Adrenal gland (tissue), 9 donors: ENCODE measurements at regions not wholly inside any gene's neighbourhood (a gene's known extent, or its start where the extent isn't known, plus 50 kb on each side); places are given as distances from the start of the nearest gene placed in this dataset.

Source experiments
- DNase-seq, 7 donors: peaks; one replicate each; pipeline ENCODE4 v3.0.0-alpha.2; 2019 to 2020
- H3K27ac ChIP-seq, 5 donors: fragments of 200-600 bp; sonication (generic) in 4 of 5; 1 replicate in 3 of 5; 2 replicates in 2 of 5; pipeline versions ENCODE4 v1.5.1 to v1.8.0; 2016 to 2020; ENCODE audit warnings: mild to moderate bottlenecking in 1 of 5
- H3K27me3 ChIP-seq: fragments of 200-600 bp; 2 replicates; pipeline ENCODE4 v1.8.0; 2021
- H3K36me3 ChIP-seq, 2 donors: fragments of 200-600 bp; replicated peaks in 1 of 2; 1 replicate in 1 of 2; 2 replicates in 1 of 2; pipeline versions ENCODE4 v1.5.1 to v1.8.0; 2018 to 2022
- H3K4me1 ChIP-seq, 2 donors: fragments of 200-600 bp; replicated peaks in 1 of 2; 1 replicate in 1 of 2; 2 replicates in 1 of 2; pipeline versions ENCODE4 v1.5.1 to v1.8.0; 2018 to 2021
- H3K4me3 ChIP-seq, 4 donors: fragments of 200-600 bp; sonication (generic) in 3 of 4; one replicate each; pipeline ENCODE4 v1.5.1; 2016 to 2018
- H3K9me3 ChIP-seq, 3 donors: fragments of 200-600 bp; sonication (generic) in 1 of 3; replicated peaks in 1 of 3; 1 replicate in 2 of 3; 2 replicates in 1 of 3; pipeline versions ENCODE4 v1.5.1 to v1.8.0; 2016 to 2021
- CTCF ChIP-seq, 6 experiments: fragments of 450-650 bp in 4 of 6; fragments of 200-600 bp in 2 of 6; sonication (generic) in 1 of 6; IDR thresholded peaks; 1 replicate in 5 of 6; 2 replicates in 1 of 6; pipeline versions ENCODE4 v1.5.1 to v1.8.0; 2016 to 2021; ENCODE audit warnings: antibody characterized with exemption in 6 of 6, mild to moderate bottlenecking in 2 of 6, moderate library complexity in 1 of 6
- POLR2A ChIP-seq, 2 donors: fragments of 450-650 bp; IDR thresholded peaks; one replicate each; pipeline ENCODE4 v1.6.1; 2017; ENCODE audit warnings: antibody characterized with exemption in 2 of 2, mild to moderate bottlenecking in 2 of 2, moderate library complexity in 1 of 2
- WGBS, 4 donors: extraction: QIAGEN DNeasy Blood & Tissue Kit in 2 of 4; methylation state at CpG; one replicate each; pipeline versions ENCODE4 v1.1.5 to v1.1.7; 2013 to 2017; 5-methylcytosine and 5-hydroxymethylcytosine counted together
- intact Hi-C, 2 donors: fragments of 100-400 bp; cut with DNase I; formaldehyde crosslinking; loops; one replicate each; pipeline versions ENCODE4 v1.14.1 to v1.15.0; 2022 to 2023
- donor health status: healthy with polysubstance abuse.
- donor health status: Bipolar disorder and iron deficiency.
- donor health status: DM: yes; HTN: yes; CAD: no.
- donor health status: DM: no; HTN: no; CAD: no.
- donor health status: DM: no; HTN: no; CAD: no.

GRCh38 chr4:63493265-63493664 lies 916.0 kb downstream of the TECRL start:
- intact Hi-C loops, result no loop called here
- H3K4me1 ChIP-seq, result no peaks in the 10 kb centered on the region
- no peaks in the 10 kb centered on the region for H3K27me3 ChIP-seq
- H3K27ac ChIP-seq, result no peak overlapping the region
- TF ChIP-seq POLR2A (IDR thresholded peaks at IDR 0.05), result no peak
- no peak for TF ChIP-seq CTCF (IDR thresholded peaks at IDR 0.05)
- H3K9me3 ChIP-seq, result peaks cover 0 to 3% (median 0%) of the 10 kb centered on the region in 3 donors
- no peaks in the 10 kb centered on the region for H3K36me3 ChIP-seq
- H3K4me3 ChIP-seq, result no peak overlapping the region
- no peak for DNase-seq

DNA sequence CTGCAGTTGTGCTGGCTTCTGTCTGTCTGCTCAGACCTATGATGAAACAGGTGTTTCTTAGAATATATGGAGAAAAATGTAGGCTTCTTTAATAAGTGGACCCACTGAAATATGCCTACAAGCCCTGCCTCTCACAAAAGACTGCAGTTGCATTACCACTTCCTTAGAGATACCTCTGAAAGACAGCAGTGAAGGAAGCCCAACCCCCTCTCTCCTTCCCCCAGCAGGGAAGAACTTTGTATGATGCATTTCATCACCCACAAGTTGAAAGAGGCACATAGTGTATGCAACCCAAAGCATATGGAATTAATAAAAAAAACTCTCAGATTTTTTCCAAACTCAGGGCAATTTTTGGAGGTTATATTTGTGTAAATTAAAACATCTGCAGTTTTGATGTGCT lies 916.7 kb downstream of the TECRL start:
- Histone ChIP-seq H3K27ac (no peak overlapping the region), H3K27me3 (no peaks in the 10 kb centered on the region), H3K36me3 (no peaks in the 10 kb centered on the region), H3K4me1 (no peaks in the 10 kb centered on the region), H3K9me3 (peaks cover 0 to 3% (median 0%) of the 10 kb centered on the region in 3 donors), H3K4me3 (no peak overlapping the region)
- TF ChIP-seq POLR2A (IDR thresholded peaks at IDR 0.05) (no peak), CTCF (IDR thresholded peaks at IDR 0.05) (no peak)
- DNase-seq, result no peak
- intact Hi-C loops, result no loop called here

- intact Hi-C loops, result no loop called here
- DNase-seq, result no peak
- no peak for TF ChIP-seq CTCF (IDR thresholded peaks at IDR 0.05)
- no peak for TF ChIP-seq POLR2A (IDR thresholded peaks at IDR 0.05)
- Histone ChIP-seq H3K4me1 (no peaks in the 10 kb centered on the region), H3K27me3 (no peaks in the 10 kb centered on the region), H3K36me3 (no peaks in the 10 kb centered on the region), H3K27ac (no peak overlapping the region), H3K9me3 (no peaks in the 10 kb centered on the region), H3K4me3 (no peak overlapping the region)
- WGBS, 4 donors, result 76 to 83% (median 83%) methylated on average over 1 to 4 of the region's 4 CpGs
These were observed 944.9 kb downstream of the TECRL start for GRCh38 chr4:63464393-63464792.

GRCh38 chr4:63460075-63460474 lies 949.2 kb downstream of the TECRL start:
- no peak for DNase-seq
- no peaks in the 10 kb centered on the region for H3K4me1 ChIP-seq
- H3K4me3 ChIP-seq, result no peak overlapping the region
- TF ChIP-seq CTCF (IDR thresholded peaks at IDR 0.05) (no peak), POLR2A (IDR thresholded peaks at IDR 0.05) (no peak)
- H3K9me3 ChIP-seq, result no peaks in the 10 kb centered on the region
- intact Hi-C loops, result no loop called here
- no peaks in the 10 kb centered on the region for H3K27me3 ChIP-seq
- H3K36me3 ChIP-seq, result no peaks in the 10 kb centered on the region
- WGBS, 4 donors, result 65 to 84% (median 69%) methylated on average over 2 of the region's 2 CpGs
- no peak overlapping the region for H3K27ac ChIP-seq
